Glutamatergic neuron (in vitro differentiated cells): ENCODE measurements at regions not wholly inside any gene's neighbourhood (a gene's known extent, or its start where the extent isn't known, plus 50 kb on each side); places are given as distances from the start of the nearest gene placed in this dataset.

Experiments used
- DNase-seq: peaks from one replicate; pipeline ENCODE4 v3.0.0; 2022
- H3K27ac Mint-ChIP-seq: one replicate; pipeline ENCODE4 v1.8.0; 2020; ENCODE audit warnings: mild to moderate bottlenecking, mixed read lengths, inconsistent platforms; ENCODE audit not compliant: unreplicated experiment
- H3K27me3 Mint-ChIP-seq: one replicate; pipeline ENCODE4 v1.8.0; 2020; ENCODE audit warnings: mild to moderate bottlenecking, moderate library complexity, mixed read lengths, inconsistent platforms; ENCODE audit not compliant: unreplicated experiment
- H3K36me3 Mint-ChIP-seq: one replicate; pipeline ENCODE4 v1.8.0; 2020; ENCODE audit warnings: mild to moderate bottlenecking, mixed read lengths, inconsistent platforms; ENCODE audit not compliant: unreplicated experiment
- H3K4me1 Mint-ChIP-seq: one replicate; pipeline ENCODE4 v1.8.0; 2020; ENCODE audit warnings: mild to moderate bottlenecking, low read depth, mixed read lengths, inconsistent platforms; ENCODE audit not compliant: unreplicated experiment
- H3K4me3 Mint-ChIP-seq: one replicate; pipeline ENCODE4 v1.8.0; 2020; ENCODE audit warnings: mild to moderate bottlenecking, mixed read lengths, inconsistent platforms; ENCODE audit not compliant: unreplicated experiment
- H3K9me3 Mint-ChIP-seq: one replicate; pipeline ENCODE4 v1.8.0; 2020; ENCODE audit warnings: mild to moderate bottlenecking, moderate library complexity, mixed read lengths, inconsistent platforms; ENCODE audit not compliant: unreplicated experiment
- CTCF ChIP-seq: fragments of 200-600 bp; sonication (generic); IDR thresholded peaks from one replicate; pipeline ENCODE4 v1.5.0; 2021; ENCODE audit not compliant: partially characterized antibody, unreplicated experiment

- Mint-ChIP-seq H3K4me1 (no peaks in the 10 kb centered on the region), H3K9me3 (no peaks in the 10 kb centered on the region), H3K36me3 (no peaks in the 10 kb centered on the region), H3K27me3 (peaks cover 2% of the 10 kb centered on the region), H3K27ac (no peak overlapping the region), H3K4me3 (no peak overlapping the region)
- no peak for DNase-seq
- no peak for TF ChIP-seq CTCF
These were observed 55.4 kb upstream of the PSMA6 start for GRCh38 chr14:35236806-35237205.

DNA sequence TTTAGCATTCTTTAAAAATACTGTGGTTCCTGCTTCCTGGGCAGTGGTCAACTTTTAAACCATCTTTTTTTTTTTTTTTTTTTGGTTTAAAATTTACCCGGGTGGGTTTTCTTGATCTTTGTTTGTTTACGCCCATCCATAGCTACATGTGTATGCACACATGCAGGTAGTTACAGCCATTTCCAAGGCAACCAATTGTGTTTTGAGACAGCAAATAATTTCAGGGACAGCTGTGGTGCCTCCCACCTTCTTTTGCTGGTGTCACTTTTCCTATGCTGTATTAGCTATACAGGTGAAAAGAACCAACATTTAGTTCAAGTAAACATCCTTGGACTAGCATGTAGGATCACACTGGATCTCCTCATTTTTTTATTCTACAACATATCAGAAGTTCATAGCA lies 52.0 kb upstream of the PSMA6 start:
- Mint-ChIP-seq H3K4me3 (no peak overlapping the region), H3K4me1 (no peaks in the 10 kb centered on the region), H3K27ac (no peak overlapping the region), H3K36me3 (no peaks in the 10 kb centered on the region), H3K27me3 (peaks cover 2% of the 10 kb centered on the region), H3K9me3 (no peaks in the 10 kb centered on the region)
- no peak for TF ChIP-seq CTCF
- DNase-seq, result no peak
